ENCODE measurements at regions not wholly inside any gene's neighbourhood (a gene's known extent, or its start where the extent isn't known, plus 50 kb on each side); places are given as distances from the start of the nearest gene placed in this dataset.

DNA sequence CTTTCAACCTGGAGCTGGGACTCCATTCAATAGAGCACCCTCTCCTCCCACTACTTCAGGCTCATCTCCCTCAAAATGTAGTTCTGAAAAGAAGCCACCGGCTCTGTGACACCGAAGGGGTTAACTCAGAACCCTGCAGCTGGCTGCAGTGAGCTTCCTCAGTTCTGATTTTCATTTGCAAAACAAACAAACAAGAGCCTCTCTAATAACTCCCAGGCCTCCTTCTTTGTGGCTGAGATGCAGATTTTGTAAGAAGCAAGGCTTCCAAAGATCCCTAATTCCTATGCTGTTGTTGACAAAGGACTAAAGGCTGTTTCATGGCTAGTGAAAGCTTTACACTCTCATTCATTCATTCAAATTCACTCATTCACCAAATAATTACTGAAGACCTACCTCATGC is 333.4 kb upstream of the TBX3 start:
- TF ChIP-seq, protein P1, sequence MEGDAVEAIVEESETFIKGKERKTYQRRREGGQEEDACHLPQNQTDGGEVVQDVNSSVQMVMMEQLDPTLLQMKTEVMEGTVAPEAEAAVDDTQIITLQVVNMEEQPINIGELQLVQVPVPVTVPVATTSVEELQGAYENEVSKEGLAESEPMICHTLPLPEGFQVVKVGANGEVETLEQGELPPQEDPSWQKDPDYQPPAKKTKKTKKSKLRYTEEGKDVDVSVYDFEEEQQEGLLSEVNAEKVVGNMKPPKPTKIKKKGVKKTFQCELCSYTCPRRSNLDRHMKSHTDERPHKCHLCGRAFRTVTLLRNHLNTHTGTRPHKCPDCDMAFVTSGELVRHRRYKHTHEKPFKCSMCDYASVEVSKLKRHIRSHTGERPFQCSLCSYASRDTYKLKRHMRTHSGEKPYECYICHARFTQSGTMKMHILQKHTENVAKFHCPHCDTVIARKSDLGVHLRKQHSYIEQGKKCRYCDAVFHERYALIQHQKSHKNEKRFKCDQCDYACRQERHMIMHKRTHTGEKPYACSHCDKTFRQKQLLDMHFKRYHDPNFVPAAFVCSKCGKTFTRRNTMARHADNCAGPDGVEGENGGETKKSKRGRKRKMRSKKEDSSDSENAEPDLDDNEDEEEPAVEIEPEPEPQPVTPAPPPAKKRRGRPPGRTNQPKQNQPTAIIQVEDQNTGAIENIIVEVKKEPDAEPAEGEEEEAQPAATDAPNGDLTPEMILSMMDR (conservative IDR thresholded peaks at IDR 0.05; ENCODE audit: low read depth, low read length): no peak
- TF ChIP-seq EZH2 (IDR thresholded peaks at IDR 0.05; ENCODE audit: low read length, unreplicated experiment) (no peak), EZH2phosphoT487 (IDR thresholded peaks at IDR 0.05; ENCODE audit: borderline replicate concordance, low read length) (no peak)
